DMS53 treated with DMSO at 0.1 percent for 48 hours (cell line): ENCODE measurements at regions not wholly inside any gene's neighbourhood (a gene's known extent, or its start where the extent isn't known, plus 50 kb on each side); places are given as distances from the start of the nearest gene placed in this dataset.
A peak's percentile ranks its signal among the peaks of the same experiment; 100 is the strongest.

Experiments used
- DNase-seq: peaks from one replicate; lab custom pipeline; 2025; ENCODE audit not compliant: unreplicated experiment; lab: John Stamatoyannopoulos, UW

DNA sequence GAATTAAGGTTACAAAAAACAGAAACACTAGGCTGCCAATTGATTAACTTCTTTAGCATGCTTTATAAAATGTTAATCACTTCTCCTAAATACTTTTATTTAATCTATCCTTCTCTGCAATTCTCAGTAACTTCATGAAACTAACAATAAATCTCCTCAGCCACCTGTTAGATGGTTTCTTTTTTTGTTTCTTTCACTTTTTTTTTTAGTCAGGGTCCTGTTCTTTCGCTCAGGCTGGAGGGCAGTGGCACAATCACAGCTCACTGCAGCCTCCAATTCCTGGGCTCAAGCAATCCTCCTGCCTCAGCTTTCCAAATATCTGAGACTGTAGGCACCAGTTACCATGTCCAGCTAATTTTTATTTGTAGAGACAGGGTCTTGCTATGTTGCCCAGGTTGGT, 213.4 kb upstream of the STK17B start:
- DNase-seq: no peak

DNA sequence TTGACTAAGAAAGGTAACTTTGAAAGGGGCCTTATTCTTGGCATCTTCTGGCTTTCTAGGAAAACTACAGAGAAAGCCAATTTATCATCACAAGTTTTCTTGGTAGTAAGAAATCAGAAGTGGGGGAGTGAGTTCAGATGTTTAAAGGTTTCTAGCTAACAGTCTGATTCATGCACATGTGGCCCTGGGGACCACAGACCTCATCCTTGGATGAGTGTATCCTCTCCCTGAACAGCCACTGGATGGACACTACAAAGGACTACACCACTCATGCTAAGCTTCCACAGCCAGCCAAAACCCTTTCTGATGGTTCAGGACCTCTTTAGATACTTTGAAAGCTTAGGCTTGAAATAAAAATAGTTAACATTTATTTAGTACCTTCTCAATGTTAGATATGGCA, 218.3 kb upstream of the STK17B start:
- DNase-seq: no peak

DNA sequence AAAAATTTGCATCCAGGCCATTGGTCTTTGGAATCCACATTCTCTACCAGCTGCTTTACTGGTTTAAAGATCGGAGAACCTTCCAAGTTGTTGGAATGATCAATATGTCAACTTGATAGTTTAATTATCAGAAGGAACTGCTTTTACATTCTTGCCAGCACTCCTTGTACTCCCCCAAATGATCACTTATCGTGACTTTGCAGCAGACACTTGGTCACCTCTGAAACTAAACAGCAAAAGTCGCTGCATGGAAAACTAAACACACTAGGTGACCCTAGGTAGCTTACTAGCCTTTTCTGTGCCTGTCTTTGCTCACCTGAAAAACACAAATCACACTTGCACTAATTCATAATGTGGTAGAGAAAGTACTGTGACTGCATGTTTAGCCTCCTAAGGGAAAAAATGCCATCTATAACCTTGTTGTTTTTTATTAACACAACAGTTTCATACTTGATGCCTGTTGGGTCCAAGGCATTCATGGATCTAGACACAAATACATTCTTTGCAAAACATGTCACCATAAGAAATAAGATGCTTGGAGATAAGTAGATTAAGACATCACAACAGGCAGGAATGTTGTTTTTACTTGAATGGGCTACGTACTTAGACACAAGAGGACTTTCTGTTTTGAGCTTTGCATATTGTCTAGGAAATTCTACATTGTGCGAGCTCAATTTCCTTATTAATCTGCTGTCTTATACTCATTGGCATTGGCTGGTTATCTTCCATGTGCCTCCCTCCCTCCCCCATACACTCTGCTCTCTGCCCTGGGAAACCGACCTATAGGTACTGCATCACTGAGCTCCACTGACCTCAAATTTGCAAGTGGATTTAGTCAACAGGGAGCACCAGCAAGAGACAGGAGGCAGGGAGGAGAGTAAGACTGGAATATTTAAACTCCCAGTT, 219.1 kb upstream of the STK17B start:
- DNase-seq: no peak

GRCh38 chr2:196391149-196391479, 219.7 kb upstream of the STK17B start:
- DNase-seq: no peak

DNA sequence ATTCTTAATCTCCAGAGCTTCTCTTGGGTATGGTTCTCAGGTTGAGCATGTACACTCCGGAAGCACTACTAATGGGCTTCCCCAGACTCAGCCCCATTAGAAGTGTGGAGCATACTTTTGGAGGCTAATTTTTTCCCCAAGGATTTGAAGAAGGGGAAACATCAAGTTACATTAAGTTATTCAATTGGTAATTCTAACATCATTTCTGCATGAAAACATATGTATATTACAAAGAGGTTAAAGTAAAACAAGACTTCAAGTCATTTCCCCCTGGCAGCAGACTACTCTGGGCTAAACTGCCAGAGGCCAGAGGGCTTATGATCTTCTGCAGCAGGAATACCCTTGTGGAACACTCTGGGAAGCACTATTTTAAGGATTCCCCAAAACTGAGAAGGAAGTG, 227.7 kb upstream of the STK17B start:
- DNase-seq: no peak

- DNase-seq: peak; percentile 3
Observed at GRCh38 chr2:196399722-196400691, 228.6 kb upstream of the STK17B start.

DNA sequence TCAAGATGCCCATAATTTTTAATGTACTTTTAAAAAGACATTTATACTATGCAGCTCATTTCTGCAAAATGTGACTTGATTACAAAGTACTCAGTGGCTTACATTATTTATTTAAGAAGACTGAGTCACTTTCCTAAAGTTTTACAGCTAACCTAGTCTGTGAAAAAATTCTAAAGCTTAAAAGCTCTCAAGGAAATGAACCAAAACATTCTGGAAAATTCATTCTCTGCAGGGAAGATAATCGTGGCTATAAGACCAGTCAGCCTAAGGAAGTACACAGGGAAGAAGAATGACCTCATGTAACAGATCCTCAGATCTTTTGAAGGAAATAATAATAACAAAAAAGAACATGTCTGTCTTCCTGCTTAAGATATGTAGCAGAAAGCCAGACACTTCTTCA, 232.1 kb upstream of the STK17B start:
- DNase-seq: no peak

- no peak for DNase-seq
Observed at GRCh38 chr2:196404276-196404675, 232.9 kb upstream of the STK17B start.

- no peak for DNase-seq
Observed at GRCh38 chr2:196407675-196408264, 231.7 kb upstream of the CCDC150 start.

DNA sequence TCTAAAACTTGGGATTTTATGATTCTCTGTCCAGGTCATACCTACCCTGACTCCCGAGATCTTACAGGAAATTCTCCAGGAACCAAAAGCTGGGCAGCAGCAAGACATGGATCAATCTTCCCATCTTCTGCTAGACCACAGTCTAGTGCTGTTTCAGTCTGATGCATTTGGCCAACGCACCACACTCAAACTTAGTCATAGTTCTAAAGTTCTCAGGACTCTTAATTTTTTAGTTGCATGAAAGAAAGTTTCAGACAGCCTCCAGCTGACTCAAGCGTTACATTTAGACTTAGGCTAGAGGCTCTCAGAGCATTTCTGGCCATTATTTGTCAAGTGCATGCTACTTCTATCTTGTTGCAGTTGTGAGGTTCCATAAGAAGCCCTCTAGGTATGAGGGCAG, 230.1 kb upstream of the CCDC150 start:
- DNase-seq: no peak

GRCh38 chr2:196410008-196410407, 229.5 kb upstream of the CCDC150 start:
- no peak for DNase-seq

DNA sequence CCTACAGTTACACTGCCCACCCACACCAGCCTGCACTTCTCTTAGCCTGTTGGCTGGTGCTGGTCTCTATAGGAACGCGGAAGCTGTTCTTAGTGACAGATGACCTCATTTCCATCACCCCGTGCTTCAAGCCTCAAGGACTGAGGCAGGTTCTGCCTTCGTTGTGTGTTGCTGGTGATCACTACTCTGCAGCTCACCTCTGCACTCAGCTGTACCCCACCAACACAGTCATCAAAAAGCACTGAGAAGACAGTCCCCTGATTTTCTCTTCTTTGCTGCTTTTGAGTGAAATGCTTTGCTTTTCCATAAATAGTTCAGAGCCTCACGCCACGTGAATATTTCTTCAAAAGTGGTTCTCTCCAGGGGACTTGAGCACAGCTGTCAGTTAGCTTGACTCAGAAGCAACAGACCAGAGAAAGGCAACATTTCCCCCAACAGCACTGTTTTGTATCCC, 225.7 kb upstream of the CCDC150 start:
- DNase-seq: no peak

DNA sequence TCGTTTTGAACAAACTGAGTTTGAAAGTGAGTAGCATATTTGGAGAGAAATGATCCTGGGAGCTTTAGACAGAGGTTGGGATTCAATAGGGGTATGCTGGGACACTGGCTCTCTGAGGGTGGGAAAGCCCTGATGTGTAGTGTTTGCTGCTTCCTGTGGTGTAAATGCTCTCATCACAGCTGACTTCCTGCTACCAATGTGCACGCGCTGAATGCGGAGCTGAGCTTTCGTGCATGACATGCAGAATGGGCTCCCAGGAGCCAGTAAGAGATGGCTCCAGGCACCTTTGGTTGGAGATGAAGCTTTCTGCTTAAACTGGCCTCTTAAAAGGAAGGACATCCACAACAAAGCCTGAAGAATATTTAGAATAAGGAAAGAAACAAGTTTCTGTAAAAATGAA, 224.1 kb upstream of the CCDC150 start:
- DNase-seq: no peak

- DNase-seq: no peak
Observed at GRCh38 chr2:196420143-196420542, 219.4 kb upstream of the CCDC150 start.

DNA sequence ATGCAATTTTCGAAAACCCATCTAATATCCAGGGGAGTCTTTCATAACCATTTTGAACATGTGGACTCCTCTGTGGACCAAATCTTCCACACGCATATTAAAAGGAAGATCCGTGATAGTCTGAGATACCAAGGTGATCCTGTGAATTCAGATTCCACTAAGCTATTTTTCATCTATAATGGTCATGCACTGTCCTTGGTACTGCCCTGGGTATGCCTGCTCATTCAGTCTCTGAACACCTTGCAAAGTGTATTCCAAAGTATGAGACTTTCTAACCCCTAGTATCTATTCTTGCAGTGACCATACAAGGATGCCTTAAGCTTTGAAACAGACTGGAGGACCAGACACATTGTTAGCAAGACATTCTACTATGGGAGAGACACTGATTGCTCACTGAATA, 217.6 kb upstream of the CCDC150 start:
- DNase-seq: no peak

GRCh38 chr2:196422361-196422760, 217.2 kb upstream of the CCDC150 start:
- DNase-seq: no peak

GRCh38 chr2:196426122-196426521, 213.4 kb upstream of the CCDC150 start:
- no peak for DNase-seq

GRCh38 chr2:196427986-196428634, 211.4 kb upstream of the CCDC150 start:
- DNase-seq: no peak

DNA sequence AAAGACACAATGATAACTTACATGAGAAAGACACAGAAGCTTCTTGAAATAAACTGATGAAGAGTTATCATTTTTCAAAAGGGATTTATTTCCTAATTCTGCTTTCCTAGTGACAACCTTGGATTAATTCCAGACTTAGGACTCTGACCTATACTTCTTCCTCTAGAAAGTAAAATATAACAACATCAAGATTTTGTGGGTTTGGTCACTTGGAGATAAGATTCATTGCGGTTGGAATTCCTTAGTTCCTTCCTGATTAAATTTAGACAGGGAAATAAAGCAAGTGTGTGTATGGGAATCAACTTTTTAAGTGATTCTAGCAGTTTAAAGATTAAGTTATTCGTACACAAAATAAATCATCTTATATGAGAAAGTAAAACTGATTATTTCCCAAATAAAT, 208.4 kb upstream of the CCDC150 start:
- DNase-seq: no peak

DNA sequence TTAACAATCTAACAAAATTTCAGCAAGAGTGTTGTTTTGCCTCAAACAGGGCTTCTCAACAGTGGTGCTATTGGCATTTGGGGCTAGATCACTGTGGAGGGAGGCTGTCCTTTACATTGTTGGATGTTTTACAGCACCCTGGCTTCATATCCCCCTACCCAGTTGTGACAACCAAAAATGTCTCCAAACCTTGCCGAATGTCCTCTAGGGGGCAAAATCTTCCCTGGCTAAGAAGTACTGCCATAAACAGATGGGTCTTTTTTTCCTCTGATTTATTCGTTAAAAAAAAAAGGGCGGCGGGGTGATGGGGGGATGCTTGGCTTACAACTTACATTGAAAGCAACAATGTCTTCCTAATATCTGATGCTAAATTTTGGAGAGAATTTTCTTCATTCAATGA, 207.6 kb upstream of the CCDC150 start:
- no peak for DNase-seq

DNA sequence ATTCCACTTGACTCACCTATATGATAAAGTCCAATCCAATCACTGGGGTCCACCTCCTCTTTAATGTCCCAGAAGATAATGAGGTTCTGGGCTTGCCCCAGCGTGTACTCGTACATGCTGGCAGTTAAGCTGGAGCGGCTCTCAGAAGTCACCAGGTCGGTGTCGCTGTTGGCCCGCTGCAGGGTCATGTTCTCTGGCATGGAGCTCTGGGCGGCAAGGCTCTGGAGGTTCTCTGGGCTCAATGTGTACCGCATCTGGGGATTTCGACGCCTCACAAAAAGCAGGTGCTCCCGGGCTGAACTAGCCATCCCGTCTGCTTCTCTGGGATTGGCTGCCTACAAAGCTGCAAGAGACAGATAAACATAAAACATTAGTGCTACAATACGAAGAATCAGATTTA, 206.4 kb upstream of the CCDC150 start:
- DNase-seq: no peak
